ENCODE measurements at regions not wholly inside any gene's neighbourhood (a gene's known extent, or its start where the extent isn't known, plus 50 kb on each side); places are given as distances from the start of the nearest gene placed in this dataset.

DNA sequence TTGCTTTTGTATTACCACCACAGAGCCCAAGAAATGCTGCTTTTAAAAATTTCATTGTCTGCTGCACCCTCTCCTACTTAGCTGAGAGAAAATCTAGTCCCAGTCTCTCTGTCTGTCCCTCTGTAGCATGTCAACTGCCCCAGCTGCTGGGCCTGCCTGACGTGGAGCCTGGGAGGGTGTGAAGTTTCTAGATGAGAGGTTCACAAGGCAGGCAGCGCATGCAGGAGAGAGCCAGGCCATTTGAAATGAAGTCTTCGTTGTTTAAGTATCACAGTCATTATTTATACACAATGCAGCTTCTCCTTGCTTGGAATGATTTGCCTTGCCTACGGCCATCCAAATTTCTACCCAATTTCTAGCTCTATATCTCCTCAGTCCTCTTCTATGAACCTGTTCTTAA is 306.8 kb upstream of the PLXNA2 start:
- in situ Hi-C loops (cut with HindIII; ENCODE audit: low pct_ligation_motif_present, low pct_unique_long_range_greater_than_20kb, low sequenced_read_pairs) = no loop called here
- DNase-seq = no peak

GRCh38 chr1:208551633-208552320 is 307.6 kb upstream of the PLXNA2 start:
- no peak for DNase-seq
- in situ Hi-C loops (cut with HindIII; ENCODE audit: low pct_ligation_motif_present, low pct_unique_long_range_greater_than_20kb, low sequenced_read_pairs) = no loop called here

GRCh38 chr1:208552928-208553327 is 308.7 kb upstream of the PLXNA2 start:
- in situ Hi-C loops (cut with HindIII; ENCODE audit: low pct_ligation_motif_present, low pct_unique_long_range_greater_than_20kb, low sequenced_read_pairs) = no loop called here
- no peak for DNase-seq

DNA sequence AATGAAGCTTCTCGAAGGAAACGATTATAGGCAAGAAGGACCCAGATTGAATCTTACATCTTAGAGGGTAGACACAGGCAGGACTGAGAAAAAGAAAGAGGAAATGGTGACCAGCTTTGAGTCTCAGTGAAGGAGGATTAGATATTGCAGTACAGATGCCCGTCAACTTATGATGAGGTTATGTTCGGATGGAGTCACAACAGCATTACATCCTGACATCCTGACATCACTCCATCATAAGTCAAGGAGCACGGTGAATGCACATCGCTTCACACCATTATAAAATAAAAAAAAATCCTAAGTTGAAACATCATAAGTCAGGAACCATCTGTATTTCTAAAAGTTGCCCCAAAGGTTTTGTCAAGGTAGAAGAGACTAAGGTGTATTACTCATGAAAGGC is 312.3 kb upstream of the PLXNA2 start:
- in situ Hi-C loops (cut with HindIII; ENCODE audit: low pct_ligation_motif_present, low pct_unique_long_range_greater_than_20kb, low sequenced_read_pairs) = no loop called here
- no peak for DNase-seq

DNA sequence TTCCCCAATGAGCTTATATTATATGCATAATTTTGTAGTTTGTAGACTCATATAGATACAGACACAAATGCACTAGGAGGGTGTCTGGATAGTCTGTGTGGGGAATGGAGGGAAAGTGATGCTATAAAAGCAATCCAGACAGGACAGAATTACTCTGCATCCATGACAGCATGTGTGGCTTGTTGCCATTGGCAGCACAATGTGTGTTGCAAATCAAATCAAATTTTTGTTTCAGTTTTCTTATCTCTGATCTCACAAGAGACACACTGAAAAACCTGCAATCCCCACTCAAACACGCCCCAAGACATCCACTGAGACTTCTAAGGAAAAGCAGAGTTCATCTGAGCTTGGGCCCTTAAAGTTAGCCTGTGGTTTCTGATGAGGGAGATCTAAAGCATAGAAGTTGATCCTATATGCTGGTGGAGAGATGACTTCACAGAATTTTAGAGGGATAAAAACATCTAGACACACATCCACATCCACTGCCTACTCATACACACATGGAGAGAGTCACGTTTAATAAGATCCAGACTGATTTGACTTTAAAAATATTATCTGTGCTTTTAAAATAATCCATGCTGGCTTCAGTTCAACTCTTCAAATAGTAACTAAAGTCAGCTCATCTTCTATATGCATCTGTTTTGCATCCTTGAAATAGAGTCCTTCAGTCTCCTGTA is 313.0 kb upstream of the PLXNA2 start:
- in situ Hi-C loops (cut with HindIII; ENCODE audit: low pct_ligation_motif_present, low pct_unique_long_range_greater_than_20kb, low sequenced_read_pairs) = no loop called here
- DNase-seq = no peak

DNA sequence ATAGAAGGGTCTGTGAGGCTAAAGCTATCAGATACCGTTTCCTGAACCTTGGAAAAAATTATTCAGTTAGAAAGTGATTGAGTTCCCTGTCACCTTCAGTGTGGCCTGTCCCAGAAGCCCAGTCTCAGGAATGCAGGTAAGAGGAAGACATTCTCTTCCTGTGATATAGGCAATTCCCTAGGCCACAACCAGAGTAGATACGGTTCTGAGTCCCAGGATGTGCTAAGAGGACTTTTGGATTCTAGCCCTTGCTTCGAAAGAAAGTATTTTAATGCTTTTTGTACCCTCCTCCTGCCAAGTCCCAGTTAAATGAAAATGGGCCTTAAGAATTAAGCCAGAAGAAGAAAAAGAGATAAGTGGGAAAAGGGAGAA is 313.5 kb upstream of the PLXNA2 start:
- in situ Hi-C loops (cut with HindIII; ENCODE audit: low pct_ligation_motif_present, low pct_unique_long_range_greater_than_20kb, low sequenced_read_pairs) = no loop called here
- DNase-seq = no peak

DNA sequence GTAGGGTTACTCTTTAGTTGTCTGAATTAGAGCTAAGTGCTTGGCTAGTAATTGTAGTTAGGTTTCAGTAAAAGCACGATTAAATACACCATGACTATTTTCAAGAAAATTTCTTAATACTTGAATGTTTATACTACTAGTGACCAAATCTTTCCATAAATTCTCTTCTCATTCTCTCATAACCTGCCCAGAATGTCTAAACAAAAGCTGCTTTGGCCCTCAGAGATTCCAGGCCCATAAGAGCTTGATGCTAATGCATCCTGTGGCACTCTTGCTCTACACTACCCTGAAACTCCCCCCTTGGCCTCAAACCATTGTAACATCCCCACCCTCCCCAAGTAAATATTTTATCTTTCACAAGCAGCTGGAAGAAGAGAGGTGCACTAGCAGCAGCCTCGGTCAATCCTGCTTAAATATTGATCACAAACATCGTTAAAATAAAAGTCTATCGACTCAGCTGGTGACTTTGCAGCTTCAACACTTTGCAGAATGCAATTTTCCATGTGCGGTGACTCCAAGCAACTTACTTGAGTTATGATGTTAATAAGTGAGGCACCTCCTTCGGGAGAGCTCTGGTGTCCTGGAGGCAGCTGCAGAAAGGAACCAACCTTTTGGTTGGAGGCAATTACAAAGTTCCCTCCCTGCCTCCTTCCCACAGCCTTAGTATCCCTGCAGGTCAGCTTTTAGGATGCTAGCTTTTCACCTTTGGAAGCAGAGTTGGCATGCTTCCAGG is 315.6 kb upstream of the PLXNA2 start:
- in situ Hi-C loops (cut with HindIII; ENCODE audit: low pct_ligation_motif_present, low pct_unique_long_range_greater_than_20kb, low sequenced_read_pairs) = no loop called here
- DNase-seq = no peak

DNA sequence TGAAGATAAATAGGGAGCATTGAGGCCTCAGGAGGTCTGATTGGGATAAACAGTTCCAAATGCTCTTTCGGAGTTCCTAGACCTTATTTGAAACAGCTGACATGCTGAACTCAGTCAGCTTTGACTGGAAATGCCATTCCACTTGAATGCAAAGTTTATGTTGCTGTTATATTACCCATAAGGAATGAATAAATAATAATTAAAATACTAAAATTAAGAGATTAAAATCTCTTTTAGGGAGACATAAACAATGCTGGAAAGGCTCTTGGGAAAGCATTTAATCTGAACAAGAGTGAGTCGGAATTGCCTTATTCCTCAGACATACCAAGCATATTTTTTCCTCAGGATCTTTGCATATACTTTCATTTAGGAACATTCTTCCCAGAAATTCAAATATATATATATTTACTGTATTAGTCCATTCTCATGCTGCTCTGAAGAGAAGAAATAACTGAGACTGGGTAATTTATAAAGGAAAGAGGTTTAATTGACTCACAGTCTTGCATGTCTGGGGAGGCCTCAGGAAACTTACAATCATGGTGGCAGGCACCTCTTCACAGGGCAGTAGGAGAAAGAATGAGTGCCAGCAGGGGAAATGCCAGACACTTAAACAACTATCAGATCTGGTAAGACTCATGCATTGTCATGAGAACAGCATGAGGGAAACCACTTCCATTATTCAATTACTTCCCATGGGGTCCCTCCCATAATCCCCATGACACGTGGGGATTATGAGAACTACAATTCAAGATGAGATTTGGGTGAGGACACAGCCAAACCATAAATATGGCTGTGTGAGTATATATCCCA is 318.2 kb upstream of the PLXNA2 start:
- in situ Hi-C loops (cut with HindIII; ENCODE audit: low pct_ligation_motif_present, low pct_unique_long_range_greater_than_20kb, low sequenced_read_pairs) = no loop called here
- no peak for DNase-seq

- in situ Hi-C loops (cut with HindIII; ENCODE audit: low pct_ligation_motif_present, low pct_unique_long_range_greater_than_20kb, low sequenced_read_pairs) = no loop called here
- no peak for DNase-seq
These were observed 320.3 kb upstream of the PLXNA2 start for GRCh38 chr1:208564466-208564865.

DNA sequence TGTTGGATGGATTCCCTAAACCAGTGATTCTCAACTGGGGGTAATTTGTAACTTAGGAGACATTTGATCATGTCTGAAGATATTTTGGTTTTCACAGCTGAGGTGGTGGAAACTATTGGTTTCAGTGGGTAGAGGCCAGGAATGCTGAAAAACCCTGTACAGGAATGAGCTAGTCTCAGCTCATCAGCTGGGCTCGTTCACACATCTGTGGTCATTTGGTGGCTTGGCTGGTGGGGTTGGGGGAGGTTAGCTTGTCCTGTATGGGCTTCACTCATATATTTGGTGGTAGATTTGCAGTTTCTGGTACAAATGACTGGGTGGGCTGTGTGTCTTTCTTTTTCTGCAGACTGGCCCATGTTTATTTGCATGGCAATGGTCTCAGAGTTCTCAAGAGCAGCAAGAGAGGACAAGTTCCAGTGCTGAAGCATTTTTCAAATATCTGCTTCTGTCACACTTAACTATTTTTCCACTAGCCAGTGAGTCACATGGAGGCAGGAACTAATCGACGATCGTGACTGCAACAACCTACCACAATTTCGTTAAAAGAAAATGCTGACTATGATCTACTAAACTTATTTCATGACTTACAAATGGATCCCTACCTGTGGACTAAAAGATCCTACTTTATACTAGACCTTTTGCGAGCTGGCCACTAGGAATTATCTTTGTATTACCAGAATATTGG is 321.7 kb upstream of the PLXNA2 start:
- in situ Hi-C loops (cut with HindIII; ENCODE audit: low pct_ligation_motif_present, low pct_unique_long_range_greater_than_20kb, low sequenced_read_pairs) = no loop called here
- DNase-seq = no peak

DNA sequence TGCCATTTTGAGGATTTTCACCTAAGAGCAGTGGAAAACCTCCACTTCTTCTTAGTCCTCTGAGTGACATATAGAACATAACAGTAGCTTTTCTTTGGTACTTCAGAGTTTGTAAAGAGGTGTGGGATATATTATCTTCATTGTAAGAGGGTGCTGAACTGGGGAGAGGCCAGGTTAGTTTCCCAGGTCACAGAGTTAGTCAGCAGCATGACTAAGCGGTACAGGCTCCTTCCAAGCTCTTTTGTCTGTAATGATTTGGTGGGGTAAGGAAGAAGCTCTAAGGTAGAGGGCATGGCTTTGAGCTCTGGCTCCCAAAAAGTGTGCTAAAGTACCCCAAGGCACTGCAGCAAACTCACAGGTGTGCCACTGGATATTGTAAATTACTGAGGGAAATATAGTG is 325.0 kb upstream of the PLXNA2 start:
- in situ Hi-C loops (cut with HindIII; ENCODE audit: low pct_ligation_motif_present, low pct_unique_long_range_greater_than_20kb, low sequenced_read_pairs) = no loop called here
- no peak for DNase-seq

- in situ Hi-C loops (cut with HindIII; ENCODE audit: low pct_ligation_motif_present, low pct_unique_long_range_greater_than_20kb, low sequenced_read_pairs) = no loop called here
- DNase-seq = no peak
These were observed 326.2 kb upstream of the PLXNA2 start for GRCh38 chr1:208570362-208570761.

DNA sequence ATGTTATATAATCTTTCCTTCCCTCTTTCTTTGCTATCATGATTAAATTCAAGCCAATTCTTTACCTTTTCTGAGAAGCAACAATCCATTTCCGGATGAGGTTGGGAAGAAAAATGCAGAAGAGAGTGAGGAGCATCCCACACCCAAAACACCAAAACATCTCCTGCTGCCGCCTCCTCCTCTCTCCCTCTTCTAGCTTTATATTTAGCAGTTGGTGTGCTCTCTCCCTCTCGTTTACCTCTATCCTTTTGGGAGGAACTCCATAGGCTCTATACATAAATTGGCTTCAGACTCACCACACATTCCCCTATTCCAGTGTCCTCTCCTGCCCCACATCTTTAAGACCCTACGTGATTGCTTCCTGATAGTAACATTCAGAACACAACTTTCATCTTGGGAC is 332.2 kb upstream of the PLXNA2 start:
- in situ Hi-C loops (cut with HindIII; ENCODE audit: low pct_ligation_motif_present, low pct_unique_long_range_greater_than_20kb, low sequenced_read_pairs) = no loop called here
- DNase-seq = no peak

- in situ Hi-C loops (cut with HindIII; ENCODE audit: low pct_ligation_motif_present, low pct_unique_long_range_greater_than_20kb, low sequenced_read_pairs) = no loop called here
- DNase-seq = no peak
These were observed 333.3 kb upstream of the PLXNA2 start for GRCh38 chr1:208577381-208577905.

- no peak for DNase-seq
- in situ Hi-C loops (cut with HindIII; ENCODE audit: low pct_ligation_motif_present, low pct_unique_long_range_greater_than_20kb, low sequenced_read_pairs) = no loop called here
These were observed 337.0 kb upstream of the PLXNA2 start for GRCh38 chr1:208581209-208581608.

DNA sequence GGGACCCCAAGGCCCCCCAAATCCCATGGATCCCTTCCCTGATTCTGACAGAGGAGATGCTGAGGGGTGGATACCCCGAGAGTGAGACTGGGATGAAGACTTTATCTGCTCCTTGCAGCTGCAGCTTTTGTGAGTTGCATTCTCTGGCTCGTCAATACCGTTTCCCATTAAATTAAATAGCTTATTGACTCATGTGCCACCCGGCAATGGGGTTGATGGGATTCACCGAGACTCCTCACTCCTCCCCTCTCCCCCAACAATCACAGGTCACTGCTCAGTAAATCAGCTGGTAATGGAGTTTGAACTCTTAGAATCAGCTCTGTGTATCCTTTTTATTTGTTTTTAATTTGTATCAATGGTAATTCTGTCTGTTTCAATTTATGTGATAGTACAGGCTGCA is 337.5 kb upstream of the PLXNA2 start:
- in situ Hi-C loops (cut with HindIII; ENCODE audit: low pct_ligation_motif_present, low pct_unique_long_range_greater_than_20kb, low sequenced_read_pairs) = no loop called here
- DNase-seq = no peak

DNA sequence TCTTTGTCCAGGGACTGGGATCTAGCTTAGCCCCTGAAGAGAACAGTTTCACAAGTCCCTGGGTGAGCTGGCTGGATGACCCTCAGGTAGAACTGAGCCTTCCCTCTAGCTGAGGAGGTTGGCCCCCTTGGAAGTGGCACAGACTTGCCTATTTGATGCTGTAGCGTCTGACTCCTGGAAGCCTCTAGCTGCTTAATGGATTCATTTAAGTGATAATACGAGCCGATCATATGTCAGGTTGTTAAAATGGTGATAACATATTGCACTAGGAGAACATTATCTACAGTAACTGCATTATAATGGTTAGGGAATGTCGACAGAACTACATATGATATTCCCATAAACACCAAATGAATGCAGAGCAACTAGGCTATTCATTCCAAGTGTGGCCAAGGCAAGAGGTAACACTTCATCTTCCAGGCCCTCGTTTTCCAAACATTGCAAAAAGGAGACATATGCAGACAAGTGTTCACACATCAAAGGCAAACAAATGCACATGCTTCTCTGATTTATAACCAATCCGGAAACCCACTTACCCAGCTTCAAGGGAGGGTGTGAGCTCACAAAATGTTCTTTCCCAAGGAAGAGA is 340.1 kb upstream of the PLXNA2 start:
- no peak for DNase-seq

GRCh38 chr1:208587110-208587509 is 342.9 kb upstream of the PLXNA2 start:
- DNase-seq = no peak
- in situ Hi-C loops (cut with HindIII; ENCODE audit: low pct_ligation_motif_present, low pct_unique_long_range_greater_than_20kb, low sequenced_read_pairs) = no loop called here

More for the DNA sequence above, 340.1 kb upstream of the PLXNA2 start:
- in situ Hi-C loops (cut with HindIII; ENCODE audit: low pct_ligation_motif_present, low pct_unique_long_range_greater_than_20kb, low sequenced_read_pairs) = no loop called here
